HFFc6 (cell line): ENCODE measurements at regions not wholly inside any gene's neighbourhood (a gene's known extent, or its start where the extent isn't known, plus 50 kb on each side); places are given as distances from the start of the nearest gene placed in this dataset.

Source experiments
- DNase-seq: peaks from one replicate; pipeline ENCODE4 v3.0.0-alpha.2; 2018
- H3K27ac Mint-ChIP-seq: 2 replicates; pipeline ENCODE4 v1.8.0; 2020; ENCODE audit warnings: mild to moderate bottlenecking, mixed read lengths
- H3K27me3 Mint-ChIP-seq: 2 replicates; pipeline ENCODE4 v1.8.0; 2021; ENCODE audit warnings: mild to moderate bottlenecking, moderate library complexity, mixed read lengths; ENCODE audit not compliant: insufficient read depth
- H3K36me3 Mint-ChIP-seq: 2 replicates; pipeline ENCODE4 v1.8.0; 2021; ENCODE audit warnings: low read depth, mixed read lengths
- H3K4me1 Mint-ChIP-seq: 2 replicates; pipeline ENCODE4 v1.8.0; 2020; ENCODE audit warnings: low read depth, mixed read lengths
- H3K4me3 Mint-ChIP-seq: 2 replicates; pipeline ENCODE4 v1.8.0; 2020; ENCODE audit warnings: mild to moderate bottlenecking, moderate library complexity, mixed read lengths
- H3K9me3 Mint-ChIP-seq: 2 replicates; pipeline ENCODE4 v1.8.0; 2020; ENCODE audit warnings: mild to moderate bottlenecking, mixed read lengths
- TF ChIP-seq, protein P1 (sequence below): fragments of 200-600 bp; sonication (generic); IDR thresholded peaks from 2 replicates; pipeline ENCODE4 v1.5.0; 2021; ENCODE audit warnings: antibody characterized with exemption, mild to moderate bottlenecking

DNA sequence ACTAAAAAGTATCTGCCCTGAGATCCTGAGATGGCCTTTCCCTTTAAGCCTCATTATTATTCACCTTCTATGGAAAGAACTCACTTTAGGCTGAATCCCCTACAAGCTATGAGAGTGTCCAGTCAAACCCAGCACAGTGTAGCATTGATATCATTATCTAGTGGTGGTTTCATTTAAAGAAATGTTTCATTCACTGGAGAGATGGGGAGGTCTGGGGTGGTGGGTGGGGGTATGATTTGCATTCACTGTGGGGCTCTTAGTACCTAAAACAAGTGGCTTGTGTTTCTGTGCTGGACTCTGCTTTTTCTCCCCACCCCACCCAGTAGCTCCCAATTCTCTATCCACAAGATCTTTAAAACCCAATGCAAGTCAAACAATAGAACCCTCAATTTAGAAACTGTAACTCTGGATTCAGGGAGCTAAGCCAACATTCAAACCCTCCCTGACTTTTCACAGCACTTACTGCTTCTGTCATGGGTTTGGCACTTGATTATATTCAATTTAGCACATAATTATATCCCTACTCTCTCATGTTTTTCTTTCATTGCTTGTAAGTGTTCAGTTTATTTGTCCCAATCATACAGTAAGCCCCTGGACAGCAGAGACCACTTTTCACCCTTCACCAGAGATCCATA is 310.5 kb upstream of the THBS1 start:
- Mint-ChIP-seq H3K4me3 (peak overlapping the region; percentile 75), H3K27me3 (no peaks in the 10 kb centered on the region), H3K27ac (peak overlapping the region; percentile 97), H3K36me3 (peaks cover 13% of the 10 kb centered on the region), H3K9me3 (no peaks in the 10 kb centered on the region), H3K4me1 (peaks cover 94% of the 10 kb centered on the region)
- no peak for DNase-seq
- TF ChIP-seq, protein P1, sequence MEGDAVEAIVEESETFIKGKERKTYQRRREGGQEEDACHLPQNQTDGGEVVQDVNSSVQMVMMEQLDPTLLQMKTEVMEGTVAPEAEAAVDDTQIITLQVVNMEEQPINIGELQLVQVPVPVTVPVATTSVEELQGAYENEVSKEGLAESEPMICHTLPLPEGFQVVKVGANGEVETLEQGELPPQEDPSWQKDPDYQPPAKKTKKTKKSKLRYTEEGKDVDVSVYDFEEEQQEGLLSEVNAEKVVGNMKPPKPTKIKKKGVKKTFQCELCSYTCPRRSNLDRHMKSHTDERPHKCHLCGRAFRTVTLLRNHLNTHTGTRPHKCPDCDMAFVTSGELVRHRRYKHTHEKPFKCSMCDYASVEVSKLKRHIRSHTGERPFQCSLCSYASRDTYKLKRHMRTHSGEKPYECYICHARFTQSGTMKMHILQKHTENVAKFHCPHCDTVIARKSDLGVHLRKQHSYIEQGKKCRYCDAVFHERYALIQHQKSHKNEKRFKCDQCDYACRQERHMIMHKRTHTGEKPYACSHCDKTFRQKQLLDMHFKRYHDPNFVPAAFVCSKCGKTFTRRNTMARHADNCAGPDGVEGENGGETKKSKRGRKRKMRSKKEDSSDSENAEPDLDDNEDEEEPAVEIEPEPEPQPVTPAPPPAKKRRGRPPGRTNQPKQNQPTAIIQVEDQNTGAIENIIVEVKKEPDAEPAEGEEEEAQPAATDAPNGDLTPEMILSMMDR, result no peak

DNA sequence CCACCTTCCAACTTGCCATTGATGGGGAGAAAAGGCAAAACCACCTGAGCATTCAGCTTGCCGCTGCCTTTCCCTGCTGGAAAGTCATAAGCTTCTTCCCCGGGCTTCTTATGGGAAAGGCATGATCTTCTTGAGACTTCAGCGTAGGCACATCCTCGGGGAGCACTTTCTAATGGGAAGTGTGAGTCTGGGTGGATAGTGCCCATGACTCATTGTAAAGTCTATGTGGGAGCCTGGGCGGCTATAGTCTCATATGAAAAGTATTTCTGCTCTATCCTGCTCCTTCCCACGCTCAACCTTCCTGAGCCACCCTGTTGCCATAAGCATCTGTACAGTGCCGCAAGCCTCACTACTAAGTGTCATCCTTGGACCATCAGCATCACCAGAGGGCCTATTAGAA is 309.9 kb upstream of the THBS1 start:
- TF ChIP-seq, protein P1, result no peak
- H3K36me3 Mint-ChIP-seq, result peaks cover 9% of the 10 kb centered on the region
- peak overlapping the region; percentile 97 for H3K27ac Mint-ChIP-seq
- peak overlapping the region; percentile 75 for H3K4me3 Mint-ChIP-seq
- DNase-seq, result peak; percentile 95
- no peaks in the 10 kb centered on the region for H3K9me3 Mint-ChIP-seq
- H3K4me1 Mint-ChIP-seq, result peaks cover 94% of the 10 kb centered on the region
- H3K27me3 Mint-ChIP-seq, result no peaks in the 10 kb centered on the region

DNA sequence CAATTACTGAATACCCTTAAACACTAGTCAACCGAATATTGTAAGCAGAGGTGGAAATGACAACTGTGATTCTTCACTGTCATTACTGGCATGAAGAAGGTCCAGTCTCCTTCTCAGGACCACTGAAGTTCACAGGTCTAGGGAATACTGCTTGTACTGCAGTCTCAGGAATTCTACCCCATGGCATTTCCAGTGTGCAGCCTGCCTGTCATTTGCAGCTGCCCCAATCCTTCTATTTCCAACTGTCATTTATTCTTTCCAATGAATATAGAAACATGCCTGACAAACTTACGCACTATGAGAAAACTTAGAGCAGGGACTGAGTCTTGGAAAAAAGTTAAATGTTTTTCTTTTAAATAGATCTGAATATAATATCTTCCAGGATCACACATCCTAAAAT is 308.0 kb upstream of the THBS1 start:
- DNase-seq, result no peak
- H3K4me3 Mint-ChIP-seq, result no peak overlapping the region
- H3K4me1 Mint-ChIP-seq, result peaks cover 91% of the 10 kb centered on the region
- no peaks in the 10 kb centered on the region for H3K9me3 Mint-ChIP-seq
- H3K27ac Mint-ChIP-seq, result peak overlapping the region; percentile 97
- H3K36me3 Mint-ChIP-seq, result peaks cover 14% of the 10 kb centered on the region
- no peaks in the 10 kb centered on the region for H3K27me3 Mint-ChIP-seq
- TF ChIP-seq, protein P1, result no peak

DNA sequence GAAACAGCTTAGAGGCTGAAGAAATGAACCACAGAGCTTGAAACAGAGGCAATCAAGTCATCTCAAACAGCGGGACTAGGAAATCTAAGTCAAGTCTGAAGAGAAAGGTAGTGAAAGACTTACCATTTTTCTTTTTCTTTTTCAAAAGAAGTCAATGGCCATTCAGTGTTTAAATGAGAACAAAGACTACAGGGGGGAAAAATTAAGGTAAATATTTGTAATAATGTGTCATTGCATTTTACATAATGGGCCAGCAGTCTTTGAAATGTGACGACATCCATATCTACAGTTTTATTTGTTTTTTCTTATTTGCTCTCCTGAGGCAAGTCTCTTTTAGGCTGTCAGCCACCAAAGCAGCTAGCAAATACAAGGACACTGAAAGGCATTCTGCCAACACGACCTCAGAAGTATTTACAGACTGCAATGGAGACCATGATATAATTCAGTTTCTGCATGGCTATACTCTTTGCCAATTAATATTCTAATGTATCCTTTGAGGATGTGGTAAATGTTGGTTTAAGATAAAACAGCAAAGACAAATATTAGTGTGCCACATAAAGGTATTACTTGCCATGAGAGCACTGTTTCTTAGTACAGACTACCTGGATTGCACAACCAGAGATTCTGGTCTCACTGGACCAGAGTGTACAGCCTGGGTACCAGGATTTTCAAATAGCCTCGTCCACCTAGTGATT is 307.0 kb upstream of the THBS1 start:
- no peak overlapping the region for H3K4me3 Mint-ChIP-seq
- H3K9me3 Mint-ChIP-seq, result no peaks in the 10 kb centered on the region
- TF ChIP-seq, protein P1, result no peak
- H3K4me1 Mint-ChIP-seq, result peaks cover 93% of the 10 kb centered on the region
- no peak for DNase-seq
- H3K27ac Mint-ChIP-seq, result peak overlapping the region; percentile 97
- H3K36me3 Mint-ChIP-seq, result peaks cover 20% of the 10 kb centered on the region
- no peaks in the 10 kb centered on the region for H3K27me3 Mint-ChIP-seq

DNA sequence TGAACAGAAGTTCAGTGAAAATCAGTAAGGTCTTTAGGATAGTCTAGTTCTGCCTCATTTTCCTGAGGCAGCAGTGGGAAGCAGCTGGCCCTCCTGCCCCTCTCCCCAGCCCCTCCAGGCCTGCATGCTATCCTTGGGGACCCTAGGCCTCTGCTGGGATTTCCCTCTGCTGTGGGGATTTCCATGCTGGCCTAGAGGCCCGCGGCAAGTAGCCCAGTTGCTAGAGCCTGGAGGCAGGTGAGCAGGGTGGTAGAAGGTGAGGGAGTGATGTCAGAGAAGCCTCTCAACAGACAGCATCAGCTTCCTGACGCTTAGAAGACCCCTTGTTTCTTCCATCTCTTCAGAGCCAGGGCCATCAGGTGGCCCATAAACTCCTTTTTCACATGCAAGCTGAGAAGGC is 305.8 kb upstream of the THBS1 start:
- TF ChIP-seq, protein P1, result no peak
- H3K27ac Mint-ChIP-seq, result peak overlapping the region; percentile 97
- no peaks in the 10 kb centered on the region for H3K27me3 Mint-ChIP-seq
- no peak overlapping the region for H3K4me3 Mint-ChIP-seq
- no peaks in the 10 kb centered on the region for H3K9me3 Mint-ChIP-seq
- peaks cover 93% of the 10 kb centered on the region for H3K4me1 Mint-ChIP-seq
- no peak for DNase-seq
- H3K36me3 Mint-ChIP-seq, result peaks cover 20% of the 10 kb centered on the region
